ENCODE measurements at regions not wholly inside any gene's neighbourhood (a gene's known extent, or its start where the extent isn't known, plus 50 kb on each side); places are given as distances from the start of the nearest gene placed in this dataset.
"Not testable (repeated sequence)": the region's sequence is repeated elsewhere in the genome, so short reads cannot be mapped to it uniquely, and the experiment has no call there.

DNA sequence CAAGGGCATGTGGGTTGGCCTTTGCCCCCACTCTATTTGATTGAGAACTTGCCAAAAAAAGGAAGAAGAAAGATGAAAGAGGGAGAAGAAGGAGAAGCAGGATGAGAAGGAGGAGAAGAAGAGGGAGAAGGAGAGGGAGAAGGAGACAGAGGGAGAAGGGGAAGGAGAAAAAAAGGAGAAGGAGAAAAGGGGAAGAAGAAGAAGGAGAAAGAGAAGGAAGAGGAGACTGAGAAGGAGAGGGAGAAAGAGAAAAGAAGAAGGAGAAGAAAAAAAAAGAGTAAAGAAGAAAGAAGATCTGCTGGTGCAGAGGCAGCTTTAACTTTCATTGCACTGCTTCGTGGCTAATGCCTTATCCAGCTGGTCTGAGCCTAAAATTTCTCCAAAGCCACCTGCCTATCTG is 144.4 kb downstream of the ZNF22 start:
- H3K4me3 ChIP-seq (ENCODE audit: control insufficient read depth in 1 of 7, extremely low read depth in 1 of 7, insufficient read depth in 4 of 7, low read depth in 2 of 7, low read length in 6 of 7); H3K27ac ChIP-seq (ENCODE audit: insufficient read depth in 1 of 2, low read depth in 1 of 2, low read length in 2 of 2, poor library complexity in 1 of 2, severe bottlenecking in 2 of 2); POLR2A ChIA-PET; DNase-seq; H3K4me1 ChIP-seq (ENCODE audit: control extremely low read depth in 1 of 4, control insufficient read depth in 4 of 4, insufficient read depth in 4 of 4, low read length in 3 of 4); CTCF ChIA-PET; H3K27me3 ChIP-seq (replicated peaks in 2 of 5; ENCODE audit: control insufficient read depth in 4 of 5, insufficient read depth in 5 of 5, low read length in 4 of 5); H3K9me3 ChIP-seq (ENCODE audit: control extremely low read depth in 1 of 5, control insufficient read depth in 4 of 5, insufficient read depth in 2 of 5, low read depth in 1 of 5, low read length in 4 of 5); H3K36me3 ChIP-seq (ENCODE audit: control insufficient read depth in 4 of 4, insufficient read depth in 4 of 4, low read length in 3 of 4): not testable (repeated sequence)
- WGBS (ENCODE audit: insufficient coverage), result no CpG with 5 or more reads among the region's 1 CpG

DNA sequence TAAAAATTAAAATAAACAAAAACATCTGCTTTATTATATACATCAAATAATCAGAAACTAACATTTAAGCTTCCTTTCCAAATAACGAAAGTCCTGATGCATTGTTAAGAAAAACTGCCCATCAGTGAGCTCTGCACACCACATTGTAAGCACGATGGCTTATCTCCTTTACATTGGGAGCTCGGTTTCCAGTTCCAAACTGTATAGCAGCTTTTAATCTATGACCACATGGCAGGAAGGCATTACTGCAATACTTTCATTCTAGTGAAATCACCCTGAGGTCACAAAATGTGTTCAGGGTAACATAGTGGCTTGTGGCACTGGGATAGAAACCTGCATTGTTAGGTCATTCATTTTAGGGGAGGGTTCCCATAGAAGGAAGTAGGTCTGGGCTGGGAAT is 146.3 kb downstream of the ZNF22 start:
- WGBS (ENCODE audit: insufficient coverage), result 51% methylated on average over 3 of the region's 3 CpGs
- Histone ChIP-seq H3K4me3 (ENCODE audit: control insufficient read depth in 1 of 7, extremely low read depth in 1 of 7, insufficient read depth in 4 of 7, low read depth in 2 of 7, low read length in 6 of 7) (no peak overlapping the region), H3K27ac (ENCODE audit: insufficient read depth in 1 of 2, low read depth in 1 of 2, low read length in 2 of 2, poor library complexity in 1 of 2, severe bottlenecking in 2 of 2) (no peak overlapping the region), H3K27me3 (replicated peaks in 2 of 5; ENCODE audit: control insufficient read depth in 4 of 5, insufficient read depth in 5 of 5, low read length in 4 of 5) (no peaks in the 10 kb centered on the region), H3K4me1 (ENCODE audit: control extremely low read depth in 1 of 4, control insufficient read depth in 4 of 4, insufficient read depth in 4 of 4, low read length in 3 of 4) (peaks cover 0 to 9% (median 2%) of the 10 kb centered on the region in 4 experiments), H3K9me3 (ENCODE audit: control extremely low read depth in 1 of 5, control insufficient read depth in 4 of 5, insufficient read depth in 2 of 5, low read depth in 1 of 5, low read length in 4 of 5) (no peaks in the 10 kb centered on the region), H3K36me3 (ENCODE audit: control insufficient read depth in 4 of 4, insufficient read depth in 4 of 4, low read length in 3 of 4) (no peaks in the 10 kb centered on the region)
- peak in 2 of 3 donors; percentile 11 to 49 for DNase-seq
- ChIA-PET POLR2A (no interaction called here), CTCF (interaction anchor here (1.0 kb wide), 1 partner anchor 32 kb away, joined by 3 read pairs; no protein-coding TSS in a partner anchor)

DNA sequence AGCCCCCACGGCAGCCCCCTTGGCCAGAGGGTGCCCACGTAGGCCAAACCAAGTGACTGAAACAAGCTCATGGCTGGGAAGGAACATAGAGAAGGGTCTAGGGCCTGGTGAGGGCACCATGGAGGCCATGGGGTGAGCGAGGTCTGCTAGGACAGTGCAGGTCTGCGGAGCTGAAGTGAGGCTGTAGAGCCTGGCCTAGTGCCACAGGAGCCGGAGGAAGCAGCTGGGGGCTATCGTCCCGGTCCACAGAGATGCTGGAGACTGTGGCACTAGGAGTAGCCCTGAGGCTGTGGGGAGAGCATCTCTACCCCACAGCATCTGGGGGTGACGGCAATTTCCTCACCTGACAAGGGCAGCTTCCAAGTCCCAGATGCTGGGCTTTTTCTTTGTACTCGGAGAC is 150.3 kb downstream of the ZNF22 start:
- H3K36me3 ChIP-seq (ENCODE audit: control insufficient read depth in 4 of 4, insufficient read depth in 4 of 4, low read length in 3 of 4), result no peaks in the 10 kb centered on the region
- no peak overlapping the region for H3K4me3 ChIP-seq (ENCODE audit: control insufficient read depth in 1 of 7, extremely low read depth in 1 of 7, insufficient read depth in 4 of 7, low read depth in 2 of 7, low read length in 6 of 7)
- no peaks in the 10 kb centered on the region for H3K9me3 ChIP-seq (ENCODE audit: control extremely low read depth in 1 of 5, control insufficient read depth in 4 of 5, insufficient read depth in 2 of 5, low read depth in 1 of 5, low read length in 4 of 5)
- no peak overlapping the region for H3K27ac ChIP-seq (ENCODE audit: insufficient read depth in 1 of 2, low read depth in 1 of 2, low read length in 2 of 2, poor library complexity in 1 of 2, severe bottlenecking in 2 of 2)
- H3K27me3 ChIP-seq (replicated peaks in 2 of 5; ENCODE audit: control insufficient read depth in 4 of 5, insufficient read depth in 5 of 5, low read length in 4 of 5), result no peaks in the 10 kb centered on the region
- WGBS (ENCODE audit: insufficient coverage), result 100% methylated on average over 7 of the region's 9 CpGs
- ChIA-PET CTCF (no interaction called here), POLR2A (no interaction called here)
- DNase-seq, result no peak
- peaks cover 0 to 6% (median 0%) of the 10 kb centered on the region in 4 experiments for H3K4me1 ChIP-seq (ENCODE audit: control extremely low read depth in 1 of 4, control insufficient read depth in 4 of 4, insufficient read depth in 4 of 4, low read length in 3 of 4)

DNA sequence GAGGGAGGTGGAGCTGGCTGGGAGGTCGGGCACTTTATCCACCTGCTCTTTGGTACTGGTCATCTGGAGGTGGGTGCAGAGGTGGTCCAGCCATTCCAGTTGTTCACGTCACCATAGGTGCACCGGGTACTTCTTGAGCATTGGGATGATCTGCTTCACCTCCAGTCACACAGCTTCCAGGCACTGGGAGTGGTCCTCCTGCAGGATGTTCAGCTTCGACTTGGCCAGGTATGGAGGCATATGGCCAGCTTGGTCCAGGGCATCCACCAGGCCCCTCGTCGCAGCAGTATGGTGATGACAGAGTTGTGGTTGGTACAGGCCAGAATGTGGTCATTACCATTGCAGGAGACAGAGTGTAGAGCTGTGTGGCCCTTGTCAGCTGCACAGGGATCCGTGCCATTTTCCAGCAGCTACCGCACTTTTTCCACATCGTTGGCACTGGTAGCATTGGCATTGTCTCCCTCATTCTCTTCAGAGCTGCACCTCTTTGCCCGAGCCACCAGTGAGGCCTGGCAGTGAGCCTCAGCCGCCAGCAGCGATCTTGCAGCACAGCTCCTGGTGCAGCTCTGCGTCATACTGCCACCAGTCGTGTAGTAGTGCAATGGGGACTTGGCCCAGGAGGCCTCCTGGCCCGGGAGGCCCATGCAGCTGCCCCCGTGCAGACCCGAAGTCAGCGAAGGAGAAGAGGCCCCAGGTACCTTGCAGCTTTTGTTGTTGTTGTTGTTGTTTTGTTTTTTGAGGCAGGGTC is 150.9 kb downstream of the ZNF22 start:
- DNase-seq, result no peak

DNA sequence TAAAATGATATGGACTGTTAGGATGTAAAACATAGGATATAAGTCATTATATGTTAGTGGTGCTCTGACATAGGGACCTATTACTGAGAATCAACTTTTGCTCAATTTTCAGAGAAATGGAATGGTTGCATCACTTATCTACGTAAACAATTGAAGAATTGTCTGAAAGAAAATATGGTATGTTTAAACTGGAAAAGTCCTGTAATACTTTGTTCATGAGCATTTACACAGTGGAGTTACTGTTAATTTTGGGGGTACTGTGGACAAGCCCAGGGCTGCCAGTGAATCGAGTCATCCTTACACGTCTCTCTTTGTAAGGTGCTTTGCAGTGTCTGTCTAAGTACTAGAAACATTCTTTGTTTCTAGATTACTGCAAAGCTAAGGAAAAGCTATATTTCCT is 152.0 kb downstream of the ZNF22 start:
- Histone ChIP-seq H3K27me3 (replicated peaks in 2 of 5; ENCODE audit: control insufficient read depth in 4 of 5, insufficient read depth in 5 of 5, low read length in 4 of 5) (no peaks in the 10 kb centered on the region), H3K4me1 (ENCODE audit: control extremely low read depth in 1 of 4, control insufficient read depth in 4 of 4, insufficient read depth in 4 of 4, low read length in 3 of 4) (peaks cover 0 to 5% (median 0%) of the 10 kb centered on the region in 4 experiments), H3K9me3 (ENCODE audit: control extremely low read depth in 1 of 5, control insufficient read depth in 4 of 5, insufficient read depth in 2 of 5, low read depth in 1 of 5, low read length in 4 of 5) (no peaks in the 10 kb centered on the region), H3K4me3 (ENCODE audit: control insufficient read depth in 1 of 7, extremely low read depth in 1 of 7, insufficient read depth in 4 of 7, low read depth in 2 of 7, low read length in 6 of 7) (no peak overlapping the region), H3K27ac (ENCODE audit: insufficient read depth in 1 of 2, low read depth in 1 of 2, low read length in 2 of 2, poor library complexity in 1 of 2, severe bottlenecking in 2 of 2) (no peak overlapping the region), H3K36me3 (ENCODE audit: control insufficient read depth in 4 of 4, insufficient read depth in 4 of 4, low read length in 3 of 4) (no peaks in the 10 kb centered on the region)
- ChIA-PET POLR2A (no interaction called here), CTCF (no interaction called here)
- DNase-seq, result no peak
- WGBS (ENCODE audit: insufficient coverage), result no CpG with 5 or more reads among the region's 3 CpGs

More for the DNA sequence above, 150.9 kb downstream of the ZNF22 start:
- Histone ChIP-seq H3K27me3 (replicated peaks in 2 of 5; ENCODE audit: control insufficient read depth in 4 of 5, insufficient read depth in 5 of 5, low read length in 4 of 5) (no peaks in the 10 kb centered on the region), H3K9me3 (ENCODE audit: control extremely low read depth in 1 of 5, control insufficient read depth in 4 of 5, insufficient read depth in 2 of 5, low read depth in 1 of 5, low read length in 4 of 5) (no peaks in the 10 kb centered on the region), H3K4me3 (ENCODE audit: control insufficient read depth in 1 of 7, extremely low read depth in 1 of 7, insufficient read depth in 4 of 7, low read depth in 2 of 7, low read length in 6 of 7) (no peak overlapping the region), H3K27ac (ENCODE audit: insufficient read depth in 1 of 2, low read depth in 1 of 2, low read length in 2 of 2, poor library complexity in 1 of 2, severe bottlenecking in 2 of 2) (no peak overlapping the region), H3K36me3 (ENCODE audit: control insufficient read depth in 4 of 4, insufficient read depth in 4 of 4, low read length in 3 of 4) (no peaks in the 10 kb centered on the region), H3K4me1 (ENCODE audit: control extremely low read depth in 1 of 4, control insufficient read depth in 4 of 4, insufficient read depth in 4 of 4, low read length in 3 of 4) (peaks cover 0 to 6% (median 0%) of the 10 kb centered on the region in 4 experiments)
- POLR2A ChIA-PET, result no interaction called here
- CTCF ChIA-PET, result no interaction called here
- WGBS (ENCODE audit: insufficient coverage), result 97% methylated on average over 14 of the region's 18 CpGs

DNA sequence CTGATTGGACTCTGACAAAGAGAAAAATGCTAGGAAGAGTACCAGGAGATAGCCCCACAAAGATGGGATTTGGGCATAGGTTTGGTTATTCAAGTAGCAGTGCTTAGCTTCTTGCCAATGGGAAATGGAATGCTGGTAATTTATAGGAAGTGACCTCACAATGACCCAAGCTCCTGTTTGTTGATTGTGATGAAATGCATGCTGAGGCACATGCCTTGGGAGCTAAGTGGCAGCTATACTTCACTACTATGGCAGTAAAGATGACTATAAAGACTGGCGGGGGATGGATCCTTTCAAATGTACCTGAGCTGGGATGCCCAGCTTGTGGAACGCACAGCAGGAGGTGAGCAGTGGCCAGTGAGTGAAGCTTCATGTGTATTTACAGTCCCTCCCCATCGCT is 153.8 kb downstream of the ZNF22 start:
- H3K4me3 ChIP-seq (ENCODE audit: control insufficient read depth in 1 of 7, extremely low read depth in 1 of 7, insufficient read depth in 4 of 7, low read depth in 2 of 7, low read length in 6 of 7), result no peak overlapping the region
- WGBS (ENCODE audit: insufficient coverage), result 100% methylated on average over 3 of the region's 3 CpGs
- no peaks in the 10 kb centered on the region for H3K27me3 ChIP-seq (replicated peaks in 2 of 5; ENCODE audit: control insufficient read depth in 4 of 5, insufficient read depth in 5 of 5, low read length in 4 of 5)
- no peak overlapping the region for H3K27ac ChIP-seq (ENCODE audit: insufficient read depth in 1 of 2, low read depth in 1 of 2, low read length in 2 of 2, poor library complexity in 1 of 2, severe bottlenecking in 2 of 2)
- H3K4me1 ChIP-seq (ENCODE audit: control extremely low read depth in 1 of 4, control insufficient read depth in 4 of 4, insufficient read depth in 4 of 4, low read length in 3 of 4), result no peaks in the 10 kb centered on the region
- H3K9me3 ChIP-seq (ENCODE audit: control extremely low read depth in 1 of 5, control insufficient read depth in 4 of 5, insufficient read depth in 2 of 5, low read depth in 1 of 5, low read length in 4 of 5), result no peaks in the 10 kb centered on the region
- ChIA-PET CTCF (no interaction called here), POLR2A (no interaction called here)
- H3K36me3 ChIP-seq (ENCODE audit: control insufficient read depth in 4 of 4, insufficient read depth in 4 of 4, low read length in 3 of 4), result no peaks in the 10 kb centered on the region
- DNase-seq, result no peak

DNA sequence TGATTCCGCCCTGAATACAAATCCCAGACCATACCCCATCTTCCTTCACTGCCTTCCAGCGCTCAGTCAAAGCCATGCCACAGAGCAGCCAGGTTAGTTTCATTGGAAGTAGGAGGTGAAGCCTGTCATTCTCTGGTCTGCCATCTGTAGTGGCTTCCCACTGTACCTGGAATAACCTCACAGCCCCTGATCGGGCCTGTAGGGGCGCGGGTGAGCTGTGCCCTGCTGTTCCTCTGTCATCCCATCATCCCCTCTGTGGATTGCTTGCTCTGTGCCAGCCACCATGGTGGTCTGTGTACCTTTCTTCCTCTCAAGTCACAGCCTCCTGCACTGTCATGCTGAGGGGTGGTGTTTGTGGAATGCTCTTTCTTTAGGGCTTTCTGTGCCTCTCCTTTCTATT is 155.1 kb downstream of the ZNF22 start:
- Histone ChIP-seq H3K4me1 (ENCODE audit: control extremely low read depth in 1 of 4, control insufficient read depth in 4 of 4, insufficient read depth in 4 of 4, low read length in 3 of 4) (no peaks in the 10 kb centered on the region), H3K9me3 (ENCODE audit: control extremely low read depth in 1 of 5, control insufficient read depth in 4 of 5, insufficient read depth in 2 of 5, low read depth in 1 of 5, low read length in 4 of 5) (no peaks in the 10 kb centered on the region), H3K27me3 (replicated peaks in 2 of 5; ENCODE audit: control insufficient read depth in 4 of 5, insufficient read depth in 5 of 5, low read length in 4 of 5) (no peaks in the 10 kb centered on the region), H3K36me3 (ENCODE audit: control insufficient read depth in 4 of 4, insufficient read depth in 4 of 4, low read length in 3 of 4) (no peaks in the 10 kb centered on the region), H3K4me3 (ENCODE audit: control insufficient read depth in 1 of 7, extremely low read depth in 1 of 7, insufficient read depth in 4 of 7, low read depth in 2 of 7, low read length in 6 of 7) (no peak overlapping the region), H3K27ac (ENCODE audit: insufficient read depth in 1 of 2, low read depth in 1 of 2, low read length in 2 of 2, poor library complexity in 1 of 2, severe bottlenecking in 2 of 2) (no peak overlapping the region)
- CTCF ChIA-PET, result no interaction called here
- no peak for DNase-seq
- WGBS (ENCODE audit: insufficient coverage), result 81% methylated on average over 4 of the region's 5 CpGs
- POLR2A ChIA-PET, result no interaction called here

Measured in common myeloid progenitor, CD34-positive (primary cell).